Muscle layer of duodenum (tissue), 2 donors: ENCODE measurements at regions not wholly inside any gene's neighbourhood (a gene's known extent, or its start where the extent isn't known, plus 50 kb on each side); places are given as distances from the start of the nearest gene placed in this dataset.
A peak's percentile ranks its signal among the peaks of the same experiment; 100 is the strongest.

Experiments used
- H3K27ac ChIP-seq: one replicate; pipeline ENCODE4 v1.7.0; 2013; ENCODE audit warnings: mild to moderate bottlenecking, low read length
- H3K27me3 ChIP-seq: one replicate; pipeline ENCODE4 v1.7.0; 2013; ENCODE audit warnings: low read depth, mild to moderate bottlenecking, control low read depth, low read length
- H3K36me3 ChIP-seq, 2 donors: one replicate each; pipeline ENCODE4 v1.7.0; 2013; ENCODE audit warnings: low read length in 2 of 2, control low read depth in 1 of 2, mild to moderate bottlenecking in 1 of 2; ENCODE audit not compliant: insufficient read depth in 2 of 2, control insufficient read depth in 1 of 2
- H3K4me1 ChIP-seq, 2 donors: one replicate each; pipeline ENCODE4 v1.7.0; 2013; ENCODE audit warnings: low read length in 2 of 2, mild to moderate bottlenecking in 2 of 2, control low read depth in 1 of 2, moderate library complexity in 1 of 2; ENCODE audit not compliant: insufficient read depth in 2 of 2, control insufficient read depth in 1 of 2
- H3K4me3 ChIP-seq, 2 donors: one replicate each; pipeline ENCODE4 v1.7.0; 2013; ENCODE audit warnings: low read length in 2 of 2, low read depth in 1 of 2, mild to moderate bottlenecking in 1 of 2
- H3K9me3 ChIP-seq, 2 donors: one replicate each; pipeline ENCODE4 v1.7.0; 2013; ENCODE audit warnings: low read length in 2 of 2, control low read depth in 1 of 2, mild to moderate bottlenecking in 1 of 2; ENCODE audit not compliant: control insufficient read depth in 1 of 2
- donor health status: healthy.

DNA sequence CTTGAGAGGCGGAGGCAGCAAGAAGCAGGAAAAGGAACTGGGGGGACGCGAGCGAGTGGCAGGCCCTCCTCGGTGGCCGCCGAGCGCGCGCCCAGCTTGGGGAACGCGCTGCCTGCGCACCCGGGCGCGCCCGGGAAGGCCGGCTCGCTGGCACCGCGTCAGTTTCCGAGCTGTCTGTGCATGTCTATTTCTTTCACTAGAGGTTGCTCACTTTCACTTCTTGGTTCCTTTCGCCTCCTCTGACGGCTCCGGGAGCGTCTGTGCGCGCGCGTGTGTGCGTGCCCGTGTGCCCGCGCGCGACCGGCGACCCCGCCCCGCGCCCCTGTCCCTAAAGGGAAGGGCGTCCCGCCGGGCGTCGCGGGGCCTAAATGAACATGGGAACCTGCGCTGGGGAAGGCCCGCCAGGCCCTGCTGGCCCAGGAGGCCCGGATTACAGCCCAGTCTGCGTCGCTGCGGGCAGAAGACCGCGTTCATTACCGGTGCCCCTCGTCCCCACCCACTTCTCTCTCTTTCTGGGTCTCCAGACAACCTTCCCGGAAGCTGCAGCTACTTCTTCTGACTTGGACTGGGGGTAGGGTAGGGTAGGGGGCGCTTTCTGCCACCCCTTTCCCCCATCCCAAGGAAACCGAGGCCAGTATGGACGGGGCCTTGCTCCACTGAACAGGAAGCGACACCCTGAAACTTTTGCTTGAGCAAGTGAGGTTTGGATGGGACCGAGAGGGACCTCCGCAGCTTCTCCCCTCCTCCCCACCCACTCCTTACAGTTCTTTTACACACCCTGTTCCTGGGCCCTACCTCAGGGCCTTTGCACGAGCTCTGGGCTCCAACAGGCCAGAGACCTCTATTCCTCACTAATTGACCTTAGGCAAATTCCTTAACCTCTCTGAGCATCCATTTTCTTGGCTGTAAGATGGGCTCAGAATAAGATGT is 205.8 kb upstream of the IER5L start:
- no peaks in the 10 kb centered on the region for H3K9me3 ChIP-seq
- peak overlapping the region; percentile 33 to 51 for H3K4me3 ChIP-seq
- no peaks in the 10 kb centered on the region for H3K36me3 ChIP-seq
- peaks cover 8 to 13% of the 10 kb centered on the region in 2 donors for H3K4me1 ChIP-seq
- H3K27me3 ChIP-seq = no peaks in the 10 kb centered on the region
- H3K27ac ChIP-seq = peak overlapping the region; percentile 72

DNA sequence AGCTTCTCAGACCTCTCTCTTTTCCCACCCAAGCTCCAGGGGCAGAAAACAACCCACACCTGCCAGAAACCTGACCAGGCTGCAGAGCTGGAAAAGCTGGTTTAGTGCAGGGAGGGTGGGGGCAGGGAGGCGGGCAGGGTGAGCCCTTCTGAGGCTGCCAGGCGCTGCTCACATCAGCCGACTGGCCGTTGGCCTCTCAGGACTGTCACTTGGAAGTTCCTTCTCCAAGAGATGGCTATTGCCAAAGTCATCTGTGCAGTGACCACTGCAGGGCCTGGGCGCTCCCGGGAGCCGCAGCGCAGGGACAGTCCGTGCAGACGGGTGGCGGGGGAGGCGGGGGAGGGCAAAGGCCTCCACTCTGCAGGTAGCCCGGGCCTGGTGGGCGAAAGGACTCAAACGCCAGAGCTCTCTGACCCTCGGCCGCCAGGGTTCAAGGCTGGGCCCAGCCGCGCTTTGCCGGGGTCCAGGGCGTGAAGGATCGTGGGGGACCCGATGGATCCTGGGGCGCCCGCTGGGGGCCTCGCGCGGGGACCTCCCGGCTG is 205.0 kb upstream of the IER5L start:
- Histone ChIP-seq H3K4me3 (peak overlapping the region; percentile 33 to 51), H3K27ac (peak overlapping the region; percentile 84), H3K27me3 (no peaks in the 10 kb centered on the region)

DNA sequence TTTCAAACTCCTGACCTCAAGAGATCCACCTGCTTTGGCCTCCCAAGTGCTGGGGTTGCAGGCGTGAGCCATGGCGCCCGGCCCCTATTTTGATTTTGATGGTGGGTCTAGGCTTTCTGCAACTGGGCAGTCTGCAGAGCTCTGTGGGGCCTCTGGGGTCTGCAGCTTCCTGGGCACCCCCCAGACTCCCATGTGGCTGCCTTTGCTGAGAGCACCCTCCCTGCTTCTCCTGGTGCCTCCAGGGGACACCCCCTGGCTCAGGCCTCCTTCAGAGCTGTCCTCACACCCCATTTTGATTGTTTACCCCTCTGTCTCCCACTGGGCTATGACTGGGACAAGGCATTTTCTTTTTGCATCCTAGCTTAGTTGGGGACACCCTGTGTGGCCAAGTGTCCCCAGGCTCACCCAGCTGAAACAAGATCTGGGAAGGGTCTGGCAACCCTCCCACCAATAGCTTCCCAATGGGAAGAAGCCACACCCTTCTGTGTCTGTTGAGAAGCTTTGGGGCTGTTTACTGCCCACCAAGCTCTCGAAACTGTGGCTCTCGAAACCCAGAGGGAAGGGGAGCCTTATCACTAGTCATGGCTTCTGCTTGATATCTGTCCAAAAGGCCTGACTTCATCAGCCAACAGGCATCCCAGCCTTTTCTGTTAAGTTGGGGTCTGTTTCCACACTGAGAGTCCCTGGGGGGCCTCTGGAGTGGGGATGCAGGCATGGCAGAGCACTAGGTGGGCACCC is 204.4 kb upstream of the IER5L start:
- Histone ChIP-seq H3K4me1 (peaks cover 8 to 13% of the 10 kb centered on the region in 2 donors), H3K27ac (peak overlapping the region; percentile 84), H3K36me3 (no peaks in the 10 kb centered on the region), H3K4me3 (peak overlapping the region in 1 of 2 donors; percentile 51), H3K27me3 (no peaks in the 10 kb centered on the region), H3K9me3 (no peaks in the 10 kb centered on the region)

More for the DNA sequence above, 205.0 kb upstream of the IER5L start:
- H3K36me3 ChIP-seq = no peaks in the 10 kb centered on the region
- no peaks in the 10 kb centered on the region for H3K9me3 ChIP-seq
- peaks cover 8 to 13% of the 10 kb centered on the region in 2 donors for H3K4me1 ChIP-seq

DNA sequence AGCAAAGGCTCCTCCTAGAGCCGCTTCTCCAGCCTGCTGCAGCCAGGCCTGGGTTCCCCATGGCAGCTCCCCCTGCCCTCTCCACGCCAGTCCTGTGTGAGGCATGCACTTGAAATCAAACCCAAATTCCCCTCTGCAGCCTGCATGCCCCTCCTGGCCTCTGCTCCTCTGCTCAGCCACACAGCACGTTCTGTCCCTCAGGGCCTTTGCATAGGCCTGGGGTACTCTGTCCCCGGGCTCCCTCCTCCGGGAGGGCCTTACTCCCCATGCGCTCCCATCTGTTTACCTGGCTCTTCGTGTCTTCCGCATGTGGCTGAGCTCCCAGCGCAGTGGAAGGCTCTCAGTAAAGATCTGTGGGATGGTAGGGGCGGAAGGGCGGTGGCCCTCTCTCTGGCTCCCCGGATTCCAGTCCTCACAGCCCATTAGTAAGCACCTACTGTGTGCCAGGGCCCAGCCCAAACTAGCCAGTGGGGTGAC is 203.5 kb upstream of the IER5L start:
- Histone ChIP-seq H3K9me3 (no peaks in the 10 kb centered on the region), H3K27ac (no peak overlapping the region), H3K4me1 (peaks cover 8 to 13% of the 10 kb centered on the region in 2 donors), H3K27me3 (no peaks in the 10 kb centered on the region), H3K4me3 (no peak overlapping the region), H3K36me3 (no peaks in the 10 kb centered on the region)

DNA sequence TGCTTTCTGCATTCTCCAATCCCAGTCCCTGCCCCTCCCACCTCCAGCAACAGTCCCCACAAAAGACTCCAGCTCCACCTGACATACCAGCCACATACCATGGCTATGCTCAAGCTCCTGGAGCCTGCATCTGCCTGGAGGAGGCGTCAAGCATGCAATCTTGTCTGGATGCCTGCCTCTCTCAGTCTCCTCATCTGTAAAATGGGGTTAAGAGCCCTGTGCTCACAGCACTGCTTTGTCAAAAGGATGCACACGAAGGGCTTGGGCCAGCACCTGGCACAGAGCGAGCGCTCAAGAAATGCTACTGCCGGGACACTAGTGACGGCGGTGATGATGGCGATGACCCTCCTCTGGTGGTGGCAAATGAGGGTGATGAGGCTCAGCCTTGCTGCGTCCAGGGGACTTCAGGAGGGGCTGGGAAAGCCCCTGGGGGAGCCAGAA is 202.9 kb upstream of the IER5L start:
- Histone ChIP-seq H3K27me3 (no peaks in the 10 kb centered on the region), H3K4me1 (peaks cover 8 to 13% of the 10 kb centered on the region in 2 donors), H3K27ac (no peak overlapping the region), H3K9me3 (no peaks in the 10 kb centered on the region), H3K4me3 (no peak overlapping the region), H3K36me3 (no peaks in the 10 kb centered on the region)

DNA sequence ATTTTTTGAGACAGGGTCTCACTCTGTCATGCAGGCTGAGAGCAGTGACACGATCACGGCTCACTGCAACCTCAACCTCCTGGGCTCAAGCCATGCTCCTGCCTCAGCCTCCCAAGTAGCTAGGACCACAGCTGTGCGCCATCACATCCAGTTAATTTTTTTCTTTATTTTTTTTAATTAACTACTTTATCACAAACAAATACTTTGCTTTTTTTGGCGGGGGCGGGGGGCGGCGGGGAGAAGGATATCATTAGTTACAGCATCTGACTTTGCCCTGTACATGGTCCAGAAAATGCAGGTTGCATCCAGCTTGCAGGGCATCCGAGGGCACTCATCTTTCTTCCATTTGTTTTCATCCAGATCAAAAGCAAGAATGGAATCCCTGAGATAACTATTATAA is 201.8 kb upstream of the IER5L start:
- H3K36me3 ChIP-seq = no peaks in the 10 kb centered on the region
- peaks cover 8 to 13% of the 10 kb centered on the region in 2 donors for H3K4me1 ChIP-seq
- no peaks in the 10 kb centered on the region for H3K27me3 ChIP-seq
- H3K27ac ChIP-seq = no peak overlapping the region
- H3K4me3 ChIP-seq = no peak overlapping the region
- H3K9me3 ChIP-seq = no peaks in the 10 kb centered on the region

DNA sequence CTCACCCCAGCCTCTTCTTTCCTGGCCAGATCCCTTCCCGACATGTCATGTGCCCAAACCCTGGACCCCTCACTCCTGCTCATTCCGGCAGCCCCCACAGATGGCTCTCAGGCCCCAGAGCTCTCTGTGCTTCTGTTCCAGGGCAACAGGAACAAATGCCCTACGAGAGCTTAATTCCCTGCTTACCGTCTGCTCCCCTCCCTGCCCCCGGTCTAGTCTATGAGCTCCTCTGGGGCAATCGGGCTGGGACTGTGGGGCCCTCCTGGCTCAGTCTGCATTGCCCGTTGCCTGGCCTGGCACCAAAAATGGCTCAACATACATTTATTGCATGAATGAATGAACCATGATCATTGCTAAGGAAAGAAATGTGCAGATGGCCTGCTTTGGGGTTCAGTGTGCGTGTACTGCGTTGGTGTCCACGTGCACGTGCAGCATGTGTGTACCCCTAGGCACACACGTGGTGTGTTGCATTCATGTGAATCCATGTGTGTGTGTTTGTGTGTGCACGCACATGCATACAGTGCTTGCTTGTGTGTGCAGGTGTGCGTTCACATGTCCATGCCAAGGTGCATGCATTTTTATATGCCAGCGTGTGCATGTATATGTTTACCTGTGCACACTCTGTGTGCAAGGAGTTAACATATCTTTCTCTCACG is 201.2 kb upstream of the IER5L start:
- no peak overlapping the region for H3K4me3 ChIP-seq
- H3K4me1 ChIP-seq = peaks cover 8 to 13% of the 10 kb centered on the region in 2 donors
- H3K27ac ChIP-seq = no peak overlapping the region

DNA sequence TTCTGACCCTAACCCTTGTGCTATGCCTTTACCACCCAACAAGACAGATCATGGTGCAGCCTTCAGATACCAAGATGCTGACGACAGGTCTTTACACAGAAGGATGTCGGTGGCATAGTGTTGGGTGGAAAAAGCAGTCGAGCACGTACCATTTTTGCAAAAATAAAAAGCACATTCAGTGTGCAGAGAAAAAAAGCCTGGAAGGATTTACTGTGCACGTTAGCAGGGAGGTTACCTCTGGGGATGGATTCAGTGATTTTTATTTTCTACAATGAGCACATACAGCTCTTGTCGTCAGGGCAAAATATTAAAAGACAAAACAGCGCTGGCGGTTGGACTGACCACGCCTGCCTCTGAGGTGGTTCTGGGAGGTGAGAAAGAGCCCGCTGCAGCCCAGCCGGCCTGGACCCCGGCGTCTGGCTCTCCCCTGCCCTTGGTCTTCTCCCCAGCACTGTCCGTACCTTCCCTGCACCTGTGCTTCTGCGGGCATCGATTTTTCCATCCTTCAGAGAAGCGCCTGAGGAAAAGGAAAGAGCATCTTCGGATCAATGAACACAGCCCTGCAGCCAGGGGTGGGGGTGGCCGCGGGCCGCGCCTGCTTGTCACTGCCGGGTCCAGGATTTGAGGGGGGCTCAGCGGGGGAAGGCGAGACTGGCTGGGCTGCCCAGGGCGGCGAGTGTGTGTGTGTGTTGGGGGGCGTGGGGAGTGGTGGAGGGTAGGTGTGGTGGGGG is 200.0 kb upstream of the IER5L start:
- Histone ChIP-seq H3K4me3 (no peak overlapping the region), H3K36me3 (no peaks in the 10 kb centered on the region), H3K9me3 (no peaks in the 10 kb centered on the region), H3K27me3 (no peaks in the 10 kb centered on the region), H3K27ac (no peak overlapping the region), H3K4me1 (peaks cover 8 to 11% of the 10 kb centered on the region in 2 donors)

More for the DNA sequence above, 201.2 kb upstream of the IER5L start:
- no peaks in the 10 kb centered on the region for H3K36me3 ChIP-seq
- no peaks in the 10 kb centered on the region for H3K9me3 ChIP-seq
- H3K27me3 ChIP-seq = no peaks in the 10 kb centered on the region

DNA sequence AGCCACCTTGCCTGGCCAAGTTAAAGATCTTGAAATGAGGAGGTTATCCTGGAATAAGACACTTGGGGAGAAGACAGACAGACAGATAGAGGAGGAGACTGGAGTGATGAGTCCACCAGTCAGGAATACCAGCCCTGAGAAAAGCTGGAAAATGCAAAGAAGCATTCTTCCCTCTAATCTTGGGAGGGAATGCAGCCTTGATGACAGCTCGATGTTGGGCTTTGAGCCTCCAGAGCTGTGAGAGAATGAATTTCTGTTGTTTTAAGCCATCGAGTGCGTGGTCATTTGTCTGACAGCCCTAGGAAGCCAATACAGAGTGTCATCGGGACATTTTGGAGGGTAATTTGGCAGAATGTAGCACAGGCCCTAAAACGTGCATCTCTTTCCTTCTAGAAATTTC is 199.1 kb upstream of the IER5L start:
- no peaks in the 10 kb centered on the region for H3K27me3 ChIP-seq
- no peaks in the 10 kb centered on the region for H3K36me3 ChIP-seq
- H3K27ac ChIP-seq = no peak overlapping the region
- H3K9me3 ChIP-seq = no peaks in the 10 kb centered on the region
- no peak overlapping the region for H3K4me3 ChIP-seq
- H3K4me1 ChIP-seq = peaks cover 0 to 2% of the 10 kb centered on the region in 2 donors

DNA sequence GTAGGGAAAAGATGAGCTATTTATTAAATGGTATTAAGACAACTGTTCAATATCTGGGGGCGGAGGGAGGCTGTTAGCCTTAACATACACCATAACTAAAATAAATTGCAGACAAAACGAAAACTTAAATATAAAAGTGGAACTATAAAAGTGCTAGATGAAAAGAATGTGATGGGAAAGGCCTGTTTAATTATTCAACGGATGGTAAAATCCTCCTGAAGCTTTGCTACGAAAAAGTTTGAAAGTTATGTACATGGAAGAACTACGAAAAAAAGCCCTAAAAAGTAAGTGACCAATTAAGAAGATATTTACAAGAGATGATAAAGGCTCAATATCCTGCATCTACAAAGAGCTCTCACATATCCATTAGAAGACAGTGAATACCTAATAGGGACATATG is 197.8 kb upstream of the IER5L start:
- H3K27ac ChIP-seq = no peak overlapping the region

More for the DNA sequence above, 197.8 kb upstream of the IER5L start:
- Histone ChIP-seq H3K4me3 (no peak overlapping the region), H3K27me3 (no peaks in the 10 kb centered on the region), H3K9me3 (peaks cover 0 to 1% of the 10 kb centered on the region in 2 donors), H3K36me3 (no peaks in the 10 kb centered on the region), H3K4me1 (no peaks in the 10 kb centered on the region)
